DMS 273 (cell line): ENCODE measurements at regions not wholly inside any gene's neighbourhood (a gene's known extent, or its start where the extent isn't known, plus 50 kb on each side); places are given as distances from the start of the nearest gene placed in this dataset.
"Not testable (repeated sequence)": the region's sequence is repeated elsewhere in the genome, so short reads cannot be mapped to it uniquely, and the experiment has no call there.

Experiments
- DNase-seq: peaks from one replicate; lab custom pipeline; 2025; ENCODE audit not compliant: unreplicated experiment; lab: John Stamatoyannopoulos, UW

DNA sequence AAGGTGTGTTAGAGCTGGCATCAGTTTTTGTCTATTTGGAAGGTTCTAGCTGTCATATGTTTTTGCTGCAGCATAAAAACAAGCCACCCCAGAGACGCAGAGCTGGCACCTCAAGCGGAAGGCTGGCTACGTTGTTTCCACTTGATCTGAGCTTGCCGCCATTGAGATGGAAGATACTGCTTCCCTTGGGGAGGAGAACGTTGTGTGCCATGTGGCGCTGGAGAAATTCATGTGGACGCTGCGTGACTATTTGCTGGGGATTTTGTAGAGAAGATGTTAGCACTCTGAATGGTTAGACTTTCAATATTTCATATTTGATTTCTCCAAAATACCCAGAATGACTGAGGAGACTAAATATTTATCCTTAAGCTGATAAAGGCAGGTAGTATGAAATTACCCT is 216.2 kb upstream of the ST6GAL2 start:
- DNase-seq = no peak

DNA sequence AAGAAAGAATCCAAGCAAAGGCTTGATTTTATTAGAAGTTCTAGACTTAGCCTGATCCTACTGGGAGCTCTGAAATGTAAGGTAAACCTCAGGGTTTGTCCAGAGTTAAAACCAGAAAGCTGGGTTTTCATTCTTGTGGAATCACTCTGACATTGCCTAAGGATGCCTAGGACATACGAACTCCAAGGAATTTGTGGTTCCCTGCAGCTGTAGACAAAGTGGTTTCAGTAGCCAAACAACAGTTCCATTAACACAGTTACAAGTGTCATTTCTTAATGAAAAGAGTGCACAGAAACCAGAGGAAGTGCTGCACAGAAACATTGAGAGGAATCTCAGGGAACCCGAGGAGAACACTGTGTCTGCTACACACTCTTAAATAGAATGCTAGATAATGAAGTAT is 221.4 kb upstream of the ST6GAL2 start:
- no peak for DNase-seq

DNA sequence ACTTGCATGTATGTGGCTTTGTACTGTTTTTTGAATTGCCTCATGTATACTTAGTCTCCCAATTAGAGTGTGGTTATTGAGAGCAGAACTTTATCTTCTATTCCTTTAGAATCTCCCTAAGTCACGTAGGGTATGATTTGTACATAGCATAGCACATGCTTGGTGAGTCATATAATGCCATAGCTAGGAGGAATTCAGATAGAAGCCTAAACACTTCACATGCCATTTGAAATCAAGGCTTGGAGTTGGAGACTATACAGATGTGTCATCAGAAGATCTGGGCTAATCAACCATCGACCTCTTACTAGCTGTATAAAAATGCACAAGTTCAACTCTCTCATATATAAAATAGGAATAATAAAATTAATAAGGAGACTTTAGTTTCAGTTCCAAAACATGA is 222.6 kb upstream of the ST6GAL2 start:
- no peak for DNase-seq

DNA sequence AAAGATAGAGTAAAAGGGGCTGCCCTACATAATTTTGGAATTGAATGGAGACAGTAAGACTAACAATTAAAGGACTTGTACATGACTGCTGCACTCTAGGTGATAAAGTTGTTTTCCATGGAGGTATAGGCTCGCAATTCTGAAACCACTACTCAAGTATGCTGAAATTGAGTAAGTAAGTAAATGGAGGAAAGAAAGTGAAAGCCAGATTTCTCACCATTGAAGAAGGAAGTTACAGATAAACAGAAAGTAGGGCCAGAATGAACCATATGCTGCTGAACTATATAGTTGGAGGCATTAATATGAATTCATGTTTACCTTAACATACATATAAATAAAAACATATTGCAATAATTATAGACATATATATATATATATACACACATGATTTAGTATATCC is 225.7 kb upstream of the ST6GAL2 start:
- DNase-seq = no peak

GRCh38 chr2:107112561-107112960 is 226.6 kb upstream of the ST6GAL2 start:
- DNase-seq = no peak

DNA sequence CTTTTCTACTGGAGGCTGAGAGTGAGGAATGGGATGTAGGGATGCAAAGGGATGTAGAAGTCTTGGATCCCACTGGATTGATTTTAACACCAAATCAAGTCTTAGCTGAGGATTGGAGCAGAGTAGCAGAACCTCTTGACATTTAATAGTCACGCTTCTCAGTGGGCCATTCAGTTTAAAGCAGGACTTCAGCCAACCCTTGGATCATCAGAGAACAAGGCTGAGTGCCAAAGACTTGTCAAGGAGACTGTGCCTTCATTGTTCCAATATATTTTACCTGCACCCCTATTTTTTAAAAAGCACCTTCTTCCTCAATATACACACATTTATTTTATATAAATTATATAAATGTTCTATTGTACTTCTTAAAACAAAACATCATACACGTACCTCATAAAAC is 242.4 kb upstream of the ST6GAL2 start:
- DNase-seq = no peak

DNA sequence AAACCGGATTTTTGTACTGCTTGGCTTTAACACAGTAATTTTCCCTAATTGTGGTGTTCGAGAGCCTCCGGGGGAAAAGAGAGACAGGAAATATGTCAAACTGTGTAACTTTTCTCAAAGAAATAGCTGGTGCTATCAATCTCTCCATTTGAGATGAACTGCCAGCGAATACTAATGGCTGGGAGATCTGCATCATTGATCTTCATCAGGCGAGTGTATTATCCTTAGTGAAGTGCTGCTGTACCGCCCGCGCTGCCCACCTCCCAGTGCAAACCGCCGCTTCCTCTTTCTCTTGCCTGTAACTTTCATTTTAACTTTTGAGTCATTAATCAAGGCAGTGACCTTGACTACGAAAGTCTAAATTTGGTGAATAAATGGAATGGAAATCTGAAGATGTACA is 246.1 kb upstream of the ST6GAL2 start:
- no peak for DNase-seq

- DNase-seq = no peak
These were observed 246.8 kb upstream of the ST6GAL2 start for GRCh38 chr2:107132746-107133145.

- no peak for DNase-seq
These were observed 247.4 kb upstream of the ST6GAL2 start for GRCh38 chr2:107133412-107133811.

- DNase-seq = peak; percentile 18
These were observed 250.8 kb upstream of the ST6GAL2 start for GRCh38 chr2:107136733-107137132.

GRCh38 chr2:107137706-107138105 is 251.7 kb upstream of the ST6GAL2 start:
- peak; percentile 91 for DNase-seq

- DNase-seq = no peak
These were observed 260.2 kb upstream of the ST6GAL2 start for GRCh38 chr2:107146181-107146580.

DNA sequence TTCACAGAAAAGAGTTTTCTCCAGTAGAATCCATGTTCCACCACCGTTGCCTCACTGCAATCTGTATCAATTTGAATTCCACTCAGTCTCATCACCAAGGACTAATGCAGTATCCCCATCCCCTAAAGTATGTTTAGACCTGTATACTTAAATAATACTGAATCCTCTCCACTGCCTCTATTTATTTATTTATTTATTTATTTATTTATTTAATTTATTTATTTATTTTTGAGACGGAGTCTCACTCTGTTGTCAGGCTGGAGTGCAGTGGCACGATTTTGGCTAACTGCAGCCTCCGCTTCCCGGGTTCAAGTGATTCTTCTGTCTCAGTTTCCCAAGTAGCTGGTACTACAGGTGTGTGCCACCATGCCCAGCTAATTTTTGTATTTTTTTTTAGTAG is 260.7 kb upstream of the ST6GAL2 start:
- DNase-seq = not testable (repeated sequence)

DNA sequence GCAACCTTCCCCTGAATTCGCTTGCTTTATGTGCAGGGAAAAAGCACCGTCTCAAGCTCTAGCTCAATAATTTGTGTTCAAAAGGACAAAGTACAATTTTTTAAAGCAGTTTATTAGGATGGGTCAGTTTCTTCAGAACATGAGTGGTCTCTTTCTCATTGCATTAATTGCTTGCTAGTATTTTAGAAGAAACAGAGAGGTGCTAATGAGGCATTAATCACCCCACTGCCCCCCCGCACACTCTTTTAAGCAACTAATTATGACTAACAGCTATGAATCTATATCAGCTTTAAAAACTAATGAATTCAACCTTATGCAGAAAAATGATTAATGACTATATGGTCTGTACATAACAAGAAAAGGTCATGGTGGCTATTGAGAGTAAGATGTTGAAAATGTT is 262.1 kb upstream of the ST6GAL2 start:
- no peak for DNase-seq

DNA sequence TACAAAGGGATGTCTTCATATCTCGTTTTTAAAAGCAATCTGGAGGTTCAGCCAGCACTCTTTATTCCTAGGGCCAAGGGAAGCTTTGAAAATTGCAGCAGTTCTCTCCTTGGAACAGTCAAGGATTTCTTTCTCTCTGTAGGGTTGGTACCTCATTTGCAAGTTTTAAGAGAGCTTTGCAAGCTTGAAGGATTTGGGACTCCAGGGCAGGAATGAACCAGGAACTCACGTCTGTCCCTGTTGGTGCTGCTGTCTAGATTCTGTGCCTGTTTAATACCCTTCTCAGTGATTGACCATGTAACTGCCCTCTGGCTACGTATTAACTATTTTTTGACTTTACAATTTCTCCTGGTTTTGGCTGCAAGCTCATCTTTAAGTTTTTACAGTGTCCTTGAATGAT is 262.5 kb upstream of the ST6GAL2 start:
- DNase-seq = no peak

- no peak for DNase-seq
These were observed 274.8 kb upstream of the ST6GAL2 start for GRCh38 chr2:107160640-107161239.

- DNase-seq = no peak
These were observed 282.2 kb upstream of the ST6GAL2 start for GRCh38 chr2:107168141-107168540.

- DNase-seq = no peak
These were observed 288.2 kb upstream of the ST6GAL2 start for GRCh38 chr2:107174171-107174570.

- no peak for DNase-seq
These were observed 297.0 kb upstream of the ST6GAL2 start for GRCh38 chr2:107182981-107183380.

DNA sequence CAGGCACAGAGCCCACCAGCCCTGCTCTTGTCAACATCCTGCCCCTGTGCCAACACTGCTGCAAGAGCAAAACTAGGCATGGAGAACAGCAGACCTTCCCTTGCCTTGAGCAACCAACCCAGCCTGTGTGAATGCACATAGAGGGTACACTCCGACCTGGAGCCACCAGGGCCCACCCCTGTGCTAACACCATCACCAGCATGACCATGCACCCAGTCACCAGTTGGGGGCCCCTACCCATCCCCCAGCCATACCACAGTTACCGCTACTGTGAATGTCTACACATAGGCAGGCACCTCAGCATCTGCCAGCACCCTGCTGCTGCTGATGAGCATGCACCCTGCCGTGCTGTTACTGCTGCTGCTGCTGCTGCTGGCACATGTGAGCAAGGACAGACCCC is 301.9 kb upstream of the ST6GAL2 start:
- no peak for DNase-seq

DNA sequence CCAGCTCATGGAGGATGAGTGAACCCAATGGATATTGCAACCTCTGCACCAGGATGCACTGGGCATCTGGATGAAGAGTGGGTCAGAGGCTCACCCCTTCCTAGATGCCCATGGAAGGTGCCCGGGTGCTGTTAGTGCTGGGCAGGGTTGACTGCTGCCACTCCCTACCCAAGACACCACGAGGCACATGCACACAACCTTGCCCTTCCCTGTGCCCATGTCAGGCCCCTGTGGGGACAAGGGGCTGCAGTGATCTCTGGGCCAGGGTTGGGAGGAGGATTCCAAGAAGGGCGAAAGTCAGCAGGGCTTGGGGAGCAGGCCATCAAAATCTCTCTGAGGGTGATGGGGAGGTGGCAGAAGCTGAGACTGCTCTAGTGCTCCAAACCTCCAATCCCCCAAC is 309.7 kb upstream of the ST6GAL2 start:
- DNase-seq = no peak

DNA sequence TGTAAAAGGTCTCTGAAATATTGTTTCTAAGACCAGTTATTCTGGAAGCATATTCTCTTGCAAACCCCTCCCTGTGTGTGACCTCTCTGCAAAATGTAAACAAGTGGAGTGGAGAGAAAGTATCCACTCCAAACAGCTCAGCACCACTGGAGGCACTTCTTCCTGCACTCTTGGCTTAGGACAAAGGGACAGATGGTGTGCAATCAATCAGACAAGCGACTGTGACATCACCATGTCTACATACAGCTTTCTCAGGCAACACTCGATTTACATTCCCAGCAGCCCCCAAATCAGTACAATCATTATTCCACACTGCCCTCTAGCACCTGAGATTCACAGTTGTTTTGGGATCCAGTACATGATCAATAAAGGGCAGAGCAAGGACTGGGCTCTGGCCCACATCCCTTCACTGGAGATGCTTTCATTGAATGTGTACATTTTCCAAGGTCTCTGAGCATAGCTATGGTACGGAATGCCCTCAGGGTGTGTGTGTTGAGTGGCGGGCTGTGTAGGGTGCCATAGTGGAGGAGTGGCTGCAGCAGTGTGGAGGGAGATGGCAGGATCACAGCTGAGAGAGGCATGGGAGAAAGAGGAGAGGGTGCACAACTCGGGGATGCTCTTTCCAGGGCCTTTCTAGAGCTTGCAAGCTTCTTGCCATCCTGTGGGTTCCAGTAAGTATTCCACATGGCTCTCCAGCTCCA is 311.8 kb upstream of the ST6GAL2 start:
- peak; percentile 88 for DNase-seq

GRCh38 chr2:107202962-107203591 is 317.1 kb upstream of the ST6GAL2 start:
- DNase-seq = no peak
